Pulmonary artery endothelial cell (primary cell): ENCODE measurements at regions not wholly inside any gene's neighbourhood (a gene's known extent, or its start where the extent isn't known, plus 50 kb on each side); places are given as distances from the start of the nearest gene placed in this dataset.

ENCODE experiments used
- DNase-seq: peaks from one replicate; pipeline ENCODE4 v3.0.0-alpha.2; 2011; ENCODE audit warnings: low read depth, low spot score

- no peak for DNase-seq
These were observed 822.2 kb downstream of the MRPL39 start for GRCh38 chr21:24785033-24785432.

GRCh38 chr21:24781146-24781545 is 826.1 kb downstream of the MRPL39 start:
- no peak for DNase-seq

GRCh38 chr21:24759348-24760075 is 847.8 kb downstream of the MRPL39 start:
- no peak for DNase-seq

GRCh38 chr21:24738063-24738462 is 869.2 kb downstream of the MRPL39 start:
- DNase-seq: no peak

GRCh38 chr21:24737296-24737850 is 869.9 kb downstream of the MRPL39 start:
- DNase-seq: no peak

- no peak for DNase-seq
These were observed 876.6 kb downstream of the MRPL39 start for GRCh38 chr21:24730661-24731060.

GRCh38 chr21:24729568-24729967 is 877.7 kb downstream of the MRPL39 start:
- no peak for DNase-seq

- DNase-seq: no peak
These were observed 879.4 kb downstream of the MRPL39 start for GRCh38 chr21:24727803-24728440.

- no peak for DNase-seq
These were observed 890.9 kb downstream of the MRPL39 start for GRCh38 chr21:24716281-24716918.

GRCh38 chr21:24714646-24715200 is 892.6 kb downstream of the MRPL39 start:
- no peak for DNase-seq

GRCh38 chr21:24705201-24705600 is 902.1 kb downstream of the MRPL39 start:
- DNase-seq: no peak

- DNase-seq: no peak
These were observed 913.5 kb downstream of the MRPL39 start for GRCh38 chr21:24693779-24694178.

- no peak for DNase-seq
These were observed 925.8 kb downstream of the MRPL39 start for GRCh38 chr21:24681456-24681855.

GRCh38 chr21:24671901-24672300 is 935.4 kb downstream of the MRPL39 start:
- DNase-seq: no peak

- no peak for DNase-seq
These were observed 948.4 kb downstream of the MRPL39 start for GRCh38 chr21:24658926-24659325.

- DNase-seq: no peak
These were observed 949.3 kb downstream of the MRPL39 start for GRCh38 chr21:24658026-24658425.

GRCh38 chr21:24649691-24650090 is 957.6 kb downstream of the MRPL39 start:
- no peak for DNase-seq

GRCh38 chr21:24636696-24637095 is 970.6 kb downstream of the MRPL39 start:
- no peak for DNase-seq

GRCh38 chr21:24634749-24635148 is 972.5 kb downstream of the MRPL39 start:
- no peak for DNase-seq

- no peak for DNase-seq
These were observed 978.7 kb downstream of the MRPL39 start for GRCh38 chr21:24628536-24628935.

GRCh38 chr21:24628046-24628445 is 979.2 kb downstream of the MRPL39 start:
- no peak for DNase-seq

GRCh38 chr21:24617819-24618218 is 989.5 kb downstream of the MRPL39 start:
- no peak for DNase-seq
